Astrocyte of the hippocampus (primary cell): ENCODE measurements at regions not wholly inside any gene's neighbourhood (a gene's known extent, or its start where the extent isn't known, plus 50 kb on each side); places are given as distances from the start of the nearest gene placed in this dataset.

ENCODE experiments used
- DNase-seq: peaks from one replicate; pipeline ENCODE4 v3.0.0; 2011; ENCODE audit warnings: low read depth, low spot score

- DNase-seq, result no peak
Measured at GRCh38 chr14:38522724-38523123, 266.8 kb upstream of the CLEC14A start.

DNA sequence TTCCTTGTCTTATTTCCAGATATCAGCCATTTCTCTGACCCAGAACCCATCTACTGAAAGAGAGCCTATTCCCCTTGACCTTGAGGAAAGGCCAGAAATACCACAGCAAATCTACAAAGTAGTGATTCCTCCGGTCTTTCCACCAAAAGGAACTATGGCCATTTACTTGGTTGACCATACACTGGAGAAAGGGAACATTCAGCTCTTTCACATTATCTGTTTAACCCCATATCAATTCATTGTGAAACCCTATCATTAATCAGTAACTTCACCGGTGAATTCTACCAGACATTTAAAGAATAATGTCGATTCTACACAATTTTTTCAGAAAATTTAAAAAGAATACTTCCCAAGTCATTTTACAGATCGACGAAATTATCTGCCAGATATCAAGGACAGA lies 265.7 kb upstream of the CLEC14A start:
- DNase-seq, result no peak

GRCh38 chr14:38517426-38517825 lies 261.5 kb upstream of the CLEC14A start:
- DNase-seq, result no peak

DNA sequence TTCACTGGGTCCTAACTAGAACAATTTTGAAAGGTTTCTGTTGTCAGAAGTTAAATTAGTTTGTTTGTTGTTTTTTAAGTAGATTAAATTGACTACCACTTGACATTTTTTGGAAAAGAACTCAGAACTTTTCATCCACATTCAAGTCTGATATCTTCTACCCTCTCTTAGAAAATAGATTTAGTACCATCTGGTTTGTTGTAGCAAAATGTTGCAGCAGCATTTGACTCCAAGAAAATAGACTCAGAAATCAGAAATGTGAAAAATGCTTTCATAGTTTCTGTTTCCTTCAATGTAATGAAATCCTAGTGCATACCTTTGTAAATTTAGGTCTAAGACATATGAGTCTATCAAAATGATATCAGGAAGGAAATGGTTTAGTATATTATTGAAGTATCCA lies 256.3 kb upstream of the CLEC14A start:
- no peak for DNase-seq

DNA sequence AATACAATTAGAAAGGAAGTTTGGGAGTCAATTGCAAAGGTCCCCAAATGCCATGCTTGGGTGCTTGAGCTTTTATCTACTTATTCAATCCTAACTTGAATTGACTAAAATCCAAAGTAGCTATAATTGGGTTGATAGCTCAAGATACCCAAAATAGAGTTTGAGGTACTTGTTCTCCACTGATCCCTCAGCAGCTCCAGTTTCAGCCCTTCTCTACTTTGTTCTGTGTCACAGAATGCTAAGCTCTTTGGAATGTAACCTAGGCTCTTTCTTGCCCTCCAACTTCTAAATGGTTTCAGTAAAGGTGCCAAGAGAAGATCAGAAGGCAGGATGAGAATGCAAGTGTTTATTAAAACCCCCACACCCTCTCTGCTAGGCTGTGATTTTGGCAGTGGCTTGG lies 251.4 kb upstream of the CLEC14A start:
- DNase-seq, result no peak

DNA sequence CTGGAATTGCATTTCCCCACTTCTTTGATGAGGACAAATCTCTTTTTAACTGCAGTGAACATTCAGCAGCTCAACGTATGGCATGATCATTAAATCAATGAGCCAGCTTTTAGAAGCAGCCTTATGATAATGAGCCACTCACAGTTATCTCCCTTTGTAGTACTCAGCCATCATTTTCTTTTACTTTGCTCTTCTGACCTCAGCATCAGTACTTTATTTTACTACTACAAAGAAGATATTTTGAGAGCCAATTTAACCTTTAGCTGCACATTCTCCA lies 250.0 kb upstream of the CLEC14A start:
- DNase-seq, result no peak

DNA sequence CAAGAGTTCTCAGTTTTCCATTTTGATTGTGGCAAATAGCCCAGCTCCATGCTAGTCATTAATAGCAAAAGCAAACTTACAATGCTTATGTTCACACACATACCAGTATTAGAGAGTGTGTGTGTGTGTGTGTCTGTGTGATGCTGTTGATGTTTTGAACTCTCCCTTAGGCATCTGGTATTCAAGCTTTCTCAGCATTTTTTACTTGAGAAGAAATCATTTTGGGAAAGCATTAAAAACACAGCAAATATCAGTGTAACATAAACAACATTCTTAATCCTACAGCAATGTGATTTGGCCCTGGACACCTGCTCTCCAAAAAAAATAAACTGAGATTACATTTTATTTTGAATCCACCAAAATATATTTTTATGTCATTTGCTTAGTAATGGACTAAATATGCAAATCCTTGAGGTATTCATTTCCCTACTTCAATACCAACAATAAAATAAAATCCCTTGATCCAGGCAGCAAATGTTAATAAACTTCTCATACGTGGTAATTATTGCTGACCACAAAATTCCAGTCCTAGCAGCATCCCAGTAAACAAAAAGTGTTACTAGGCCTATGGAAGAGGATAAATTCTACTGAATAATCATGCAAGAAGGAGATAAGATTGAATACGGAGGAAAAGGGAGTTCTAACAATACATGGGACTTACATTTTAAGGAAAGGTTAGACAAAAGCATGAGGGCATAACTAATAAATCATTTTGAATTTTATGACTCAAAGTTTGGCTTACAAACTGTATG lies 249.5 kb upstream of the CLEC14A start:
- no peak for DNase-seq

DNA sequence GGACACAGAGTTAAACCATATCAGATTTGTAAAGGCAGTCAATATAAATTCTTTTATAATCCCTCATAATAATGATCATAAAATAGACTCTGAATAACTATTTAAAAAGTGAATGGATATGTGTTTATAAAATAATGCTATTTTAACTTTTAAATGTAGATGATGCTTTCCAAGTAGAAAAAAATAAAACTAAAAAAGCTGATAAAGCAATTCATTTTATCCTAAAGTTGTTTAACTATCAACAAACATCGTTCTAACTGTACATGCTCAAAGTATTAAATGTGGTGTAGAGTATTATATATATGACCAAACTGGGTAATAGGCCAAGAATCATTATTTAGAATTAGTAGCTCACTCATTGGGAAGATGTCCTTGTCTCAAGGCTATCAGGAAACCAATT lies 248.3 kb upstream of the CLEC14A start:
- no peak for DNase-seq

DNA sequence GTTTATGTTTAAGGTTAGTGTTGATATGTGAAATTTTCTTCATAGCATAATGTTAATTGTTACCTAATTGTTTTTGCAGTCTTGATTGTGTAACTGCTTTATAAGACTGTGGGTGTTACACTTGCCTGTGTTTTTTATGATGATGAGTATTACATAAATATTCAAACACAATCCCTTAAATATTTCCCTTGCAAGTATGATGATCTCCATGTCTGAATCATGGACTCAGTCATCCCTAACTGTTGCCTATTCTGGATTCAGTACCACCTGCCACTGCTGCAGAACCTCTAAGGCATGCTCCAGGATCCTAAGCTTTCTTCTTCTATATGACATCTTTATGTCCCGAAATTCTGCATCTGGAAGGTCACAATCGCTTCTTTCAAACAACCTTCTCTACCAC lies 246.3 kb upstream of the CLEC14A start:
- no peak for DNase-seq

DNA sequence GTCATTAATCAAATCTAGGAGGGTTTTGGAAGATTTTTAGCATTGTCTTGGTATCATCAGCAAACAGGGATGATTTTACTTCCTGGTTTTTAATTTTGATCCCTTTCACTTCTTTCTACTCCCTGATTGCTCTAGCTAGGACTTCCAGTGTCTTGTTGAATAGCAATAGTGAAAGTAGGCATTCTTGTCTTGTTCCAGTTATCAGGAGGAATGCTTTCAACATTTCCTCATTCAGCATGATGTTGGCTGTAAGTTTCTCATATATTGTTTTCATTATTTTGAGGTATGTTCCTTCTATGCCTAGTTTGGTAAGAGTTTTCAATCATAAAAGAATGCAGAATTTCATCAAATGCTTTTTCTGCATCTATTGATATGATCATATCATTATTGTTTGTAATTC lies 244.2 kb upstream of the CLEC14A start:
- no peak for DNase-seq

GRCh38 chr14:38496092-38496491 lies 240.2 kb upstream of the CLEC14A start:
- no peak for DNase-seq

- DNase-seq, result no peak
Measured at GRCh38 chr14:38490273-38490672, 234.4 kb upstream of the CLEC14A start.

DNA sequence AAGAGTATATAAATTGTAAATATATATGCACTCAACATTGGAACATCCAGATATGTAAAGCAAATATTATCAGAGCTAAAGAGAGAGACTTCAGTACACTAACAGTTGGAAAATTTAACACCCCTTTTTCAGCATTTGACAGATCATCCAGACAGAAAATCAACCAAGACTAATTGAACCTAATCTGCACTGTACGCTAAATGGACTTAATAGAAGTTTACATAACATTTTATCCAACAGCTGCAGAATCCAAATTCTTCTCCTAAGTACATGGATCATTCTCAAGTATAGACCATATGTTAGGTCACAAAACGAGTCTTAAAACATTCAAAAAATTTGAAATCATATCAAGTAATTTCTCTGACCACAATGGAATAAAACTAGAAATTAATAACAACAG lies 229.1 kb upstream of the CLEC14A start:
- no peak for DNase-seq

GRCh38 chr14:38481952-38482678 lies 226.2 kb upstream of the CLEC14A start:
- DNase-seq, result peak; percentile 5

DNA sequence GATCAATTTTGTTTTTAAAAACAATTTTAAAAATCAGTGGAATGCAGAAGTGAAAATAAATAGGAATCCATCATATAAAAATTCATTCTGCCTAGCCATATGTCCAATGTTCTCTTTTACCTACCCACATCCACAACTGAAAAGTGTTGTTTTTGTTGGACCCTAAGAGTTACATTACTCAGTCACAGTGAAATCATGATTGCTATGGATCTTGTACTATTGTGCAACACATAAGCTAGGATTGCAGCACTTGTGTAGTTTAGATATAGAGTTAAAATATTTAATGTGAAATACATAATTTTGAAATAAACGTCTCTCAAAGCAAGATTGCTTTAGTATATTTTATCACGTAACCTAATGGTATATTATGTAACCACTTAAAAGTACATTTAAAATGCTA lies 213.3 kb upstream of the CLEC14A start:
- no peak for DNase-seq

DNA sequence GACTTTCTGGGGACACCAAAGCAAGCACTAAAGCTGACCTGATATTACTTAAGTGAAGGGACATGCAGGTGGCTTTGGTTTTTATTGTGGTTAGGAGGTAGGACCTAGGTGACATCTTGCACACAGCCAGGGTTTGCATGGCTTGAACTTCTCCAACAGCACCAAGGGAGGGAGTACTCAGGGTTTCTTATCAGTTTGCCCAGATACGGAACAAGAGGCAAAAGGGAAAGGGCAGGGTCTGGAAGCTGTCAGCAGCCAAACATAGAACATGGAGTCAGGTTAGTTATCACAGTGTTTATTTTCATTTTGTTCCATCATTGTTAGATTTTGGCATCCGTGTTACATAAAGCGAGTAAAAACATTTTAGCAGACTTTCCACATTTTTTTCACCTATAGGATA lies 186.3 kb upstream of the CLEC14A start:
- no peak for DNase-seq

- DNase-seq, result no peak
Measured at GRCh38 chr14:38432186-38432585, 176.3 kb upstream of the CLEC14A start.

- DNase-seq, result no peak
Measured at GRCh38 chr14:38431156-38431555, 175.3 kb upstream of the CLEC14A start.

GRCh38 chr14:38430522-38430921 lies 174.6 kb upstream of the CLEC14A start:
- no peak for DNase-seq

DNA sequence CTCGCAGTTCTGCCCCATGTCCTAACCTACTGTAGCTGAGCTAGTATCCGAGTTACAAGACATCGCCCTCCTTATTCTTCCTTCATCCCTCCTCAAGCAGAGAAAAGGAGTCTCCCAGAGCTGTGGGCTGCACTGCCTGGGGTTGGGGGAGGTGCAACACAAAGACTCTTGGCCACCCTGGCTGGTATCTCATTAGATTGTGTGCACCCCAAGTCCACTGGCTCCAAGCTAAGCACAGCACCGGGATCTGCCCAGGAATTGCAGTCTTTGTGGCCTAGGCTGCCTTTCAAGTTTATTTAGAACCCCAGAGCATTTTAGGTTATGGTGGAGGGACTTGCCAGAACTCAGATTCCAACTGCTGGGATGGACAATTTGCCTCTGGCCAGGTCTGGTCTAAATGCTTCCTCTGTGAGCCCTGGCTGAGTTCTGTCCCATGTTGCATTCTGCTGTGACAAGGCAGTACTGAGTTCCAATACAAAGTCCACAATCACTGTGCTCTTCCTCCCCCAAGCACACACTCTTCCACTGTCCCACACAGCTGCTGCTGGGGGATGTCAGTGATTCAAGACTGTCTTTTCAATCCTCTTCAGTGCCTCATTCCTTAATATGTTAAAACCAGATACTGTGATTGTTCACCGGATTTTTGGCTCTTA lies 169.6 kb upstream of the CLEC14A start:
- no peak for DNase-seq

DNA sequence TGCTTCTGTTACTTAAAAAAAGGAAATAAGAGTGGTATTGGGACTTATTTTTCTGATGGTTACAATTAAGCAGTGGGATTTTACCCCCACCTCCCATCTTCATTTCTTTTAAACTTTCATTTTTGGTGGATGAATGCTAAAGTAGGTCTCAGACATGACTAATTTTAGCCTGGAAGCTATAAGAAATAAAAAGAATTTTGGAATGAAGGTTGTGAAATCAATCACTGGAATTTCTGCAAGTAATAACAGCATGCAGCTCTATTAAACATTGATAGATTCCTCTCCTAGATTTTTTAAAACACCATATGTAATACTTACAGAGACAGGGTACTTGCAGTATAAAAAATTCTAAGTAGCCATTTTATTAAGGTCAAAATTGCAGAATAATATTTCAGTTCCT lies 164.2 kb upstream of the CLEC14A start:
- DNase-seq, result peak; percentile 0

GRCh38 chr14:38419579-38419978 lies 163.7 kb upstream of the CLEC14A start:
- peak; percentile 53 for DNase-seq

- no peak for DNase-seq
Measured at GRCh38 chr14:38412654-38413053, 156.8 kb upstream of the CLEC14A start.
